Right renal pelvis (tissue), 4 donors: ENCODE measurements at regions not wholly inside any gene's neighbourhood (a gene's known extent, or its start where the extent isn't known, plus 50 kb on each side); places are given as distances from the start of the nearest gene placed in this dataset.

ENCODE experiments used
- DNase-seq, 4 donors: peaks; one replicate each; pipeline ENCODE4 v3.0.0-alpha.2; 2013; ENCODE audit warnings: low read depth in 4 of 4, low spot score in 3 of 4, missing footprints in 1 of 4

GRCh38 chr3:124089214-124089613, 97.3 kb upstream of the ROPN1 start:
- no peak for DNase-seq

DNA sequence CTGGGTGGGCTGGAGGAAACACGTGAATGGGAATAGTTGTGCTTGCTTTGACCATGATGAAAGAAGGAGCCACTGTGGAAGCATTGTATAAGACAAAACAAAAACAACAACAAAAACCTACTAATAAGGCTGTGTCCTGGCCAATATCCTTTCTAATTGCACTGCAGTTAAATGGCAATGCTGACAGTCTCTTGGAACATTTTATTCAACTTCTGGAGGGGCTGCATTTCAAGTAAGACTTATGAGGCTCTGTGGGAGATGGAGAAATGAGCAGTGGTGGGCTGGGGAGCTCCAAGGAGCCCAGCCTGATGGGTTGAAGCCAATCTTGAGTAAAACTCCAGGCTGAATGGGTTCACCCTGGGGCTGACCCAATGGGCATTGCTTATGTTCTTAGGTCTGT, 99.8 kb upstream of the ROPN1 start:
- DNase-seq: no peak

- no peak for DNase-seq
Observed at GRCh38 chr3:124092811-124093210, 100.9 kb upstream of the ROPN1 start.

- DNase-seq: peak in 1 of 4 donors; percentile 19
Observed at GRCh38 chr3:124094496-124094895, 102.6 kb upstream of the ROPN1 start.

GRCh38 chr3:124097362-124098131, 105.6 kb upstream of the ROPN1 start:
- no peak for DNase-seq

- no peak for DNase-seq
Observed at GRCh38 chr3:124101643-124102042, 109.7 kb upstream of the ROPN1 start.

GRCh38 chr3:124107104-124107890, 115.4 kb upstream of the ROPN1 start:
- no peak for DNase-seq

DNA sequence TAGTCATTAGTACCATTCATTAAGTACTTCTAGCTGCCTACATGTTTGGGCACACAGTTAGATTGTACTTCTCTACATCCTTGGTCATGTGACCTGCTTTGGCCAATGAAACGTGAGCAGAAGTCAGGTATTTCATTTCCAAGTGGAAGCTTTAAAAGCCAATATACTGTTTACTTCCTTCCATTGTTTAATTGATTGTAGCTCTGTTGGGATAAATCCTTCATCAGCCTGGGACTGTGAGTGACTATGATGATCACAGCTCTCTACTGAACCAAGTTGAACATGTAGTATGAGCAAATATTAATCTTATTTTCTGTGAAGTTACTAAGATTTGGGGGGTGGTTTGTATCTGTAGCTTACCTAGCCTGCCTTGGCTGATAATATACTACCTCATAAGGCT, 116.5 kb upstream of the ROPN1 start:
- DNase-seq: no peak

GRCh38 chr3:124113485-124113884, 121.6 kb upstream of the ROPN1 start:
- DNase-seq: no peak

DNA sequence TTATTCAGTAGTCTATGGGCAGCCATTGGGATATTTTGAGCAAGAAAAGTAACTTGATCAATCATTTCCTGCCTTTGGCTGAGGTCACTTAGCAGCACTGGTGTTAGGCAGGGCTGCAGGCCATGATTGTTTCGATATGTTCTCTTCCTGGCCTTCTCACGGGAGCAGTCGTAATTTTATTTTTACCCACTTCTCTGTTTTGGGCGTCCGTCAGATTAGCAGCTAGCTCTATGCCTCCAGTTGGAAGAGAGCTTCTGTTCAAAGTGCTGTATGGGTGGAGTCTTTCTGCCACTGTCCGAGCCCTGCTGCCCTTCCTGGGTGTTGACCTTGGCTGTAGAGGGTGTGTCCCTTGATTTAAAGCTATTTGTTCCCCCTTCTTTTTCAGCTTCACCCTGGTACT, 123.4 kb upstream of the ROPN1 start:
- DNase-seq: no peak

- DNase-seq: no peak
Observed at GRCh38 chr3:124115956-124116355, 124.0 kb upstream of the ROPN1 start.

DNA sequence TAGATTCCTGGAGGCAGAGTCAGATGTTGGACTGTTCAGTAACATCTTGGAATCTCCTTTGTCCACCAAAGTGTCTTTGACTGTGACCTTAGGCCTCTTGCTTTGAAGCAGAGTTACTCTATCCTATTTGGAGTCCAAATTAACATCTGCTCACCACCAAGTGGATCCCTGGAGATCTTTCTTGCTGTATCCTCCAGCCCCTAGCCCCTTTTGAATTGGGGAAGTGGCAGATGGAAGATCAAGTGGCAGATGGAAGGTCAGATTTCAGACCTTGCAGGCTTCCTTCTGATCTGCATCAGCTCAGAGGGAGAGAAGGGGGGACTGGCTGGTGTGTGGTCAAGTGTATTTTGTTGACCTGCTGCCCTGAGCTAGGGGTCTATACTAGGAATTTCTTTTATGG, 125.0 kb upstream of the ROPN1 start:
- no peak for DNase-seq

DNA sequence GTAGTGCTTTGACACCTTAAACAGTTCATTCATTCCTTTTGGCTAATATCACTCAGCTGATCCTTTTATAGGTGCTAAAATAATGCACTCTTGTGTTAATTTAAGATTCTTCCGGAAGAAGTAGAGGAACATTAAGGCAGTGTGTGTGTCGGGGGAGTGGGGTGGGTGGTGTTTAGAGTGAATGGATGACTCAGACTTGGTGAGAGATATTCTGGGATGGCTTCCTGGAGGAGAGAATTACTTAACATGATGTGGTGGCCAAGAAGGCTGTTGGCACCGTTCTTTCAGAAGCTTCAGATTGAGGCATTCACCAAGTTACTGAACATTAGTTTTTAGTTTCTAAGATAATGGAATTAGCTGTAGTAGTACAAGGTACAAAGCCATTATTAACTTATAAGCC, 125.6 kb upstream of the ROPN1 start:
- DNase-seq: no peak

- DNase-seq: no peak
Observed at GRCh38 chr3:124118397-124118796, 126.5 kb upstream of the ROPN1 start.

DNA sequence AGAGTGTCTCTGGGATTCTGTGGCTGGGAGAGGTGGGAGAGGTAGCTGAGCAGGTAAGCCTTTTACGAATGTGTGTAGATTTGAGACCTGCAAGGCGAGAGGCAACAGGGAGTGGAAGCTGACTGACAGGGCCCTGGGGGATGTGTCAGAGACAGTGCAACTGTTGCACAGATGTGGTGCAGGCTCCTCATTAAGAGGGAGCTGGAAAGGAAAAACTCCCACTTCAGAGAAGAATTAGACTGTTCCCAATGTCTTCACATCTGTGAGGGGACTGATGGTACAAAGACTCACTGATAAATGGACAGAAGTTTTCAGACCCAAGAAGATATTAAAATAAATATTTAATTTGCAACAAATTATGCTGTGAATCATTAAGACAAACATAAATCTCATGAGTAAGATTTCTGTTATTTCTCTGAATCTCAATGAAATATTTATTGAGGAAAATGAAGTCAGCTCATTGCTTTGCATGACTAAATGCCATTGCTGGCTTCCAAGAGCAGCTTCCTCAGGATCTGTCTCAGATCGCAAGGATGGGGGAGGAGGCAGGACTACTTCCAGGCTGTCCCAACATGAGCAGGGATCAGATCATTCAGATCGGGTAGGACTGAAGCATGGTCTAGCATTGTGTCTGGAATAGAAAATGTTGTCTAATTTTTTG, 127.3 kb upstream of the ROPN1 start:
- DNase-seq: no peak

DNA sequence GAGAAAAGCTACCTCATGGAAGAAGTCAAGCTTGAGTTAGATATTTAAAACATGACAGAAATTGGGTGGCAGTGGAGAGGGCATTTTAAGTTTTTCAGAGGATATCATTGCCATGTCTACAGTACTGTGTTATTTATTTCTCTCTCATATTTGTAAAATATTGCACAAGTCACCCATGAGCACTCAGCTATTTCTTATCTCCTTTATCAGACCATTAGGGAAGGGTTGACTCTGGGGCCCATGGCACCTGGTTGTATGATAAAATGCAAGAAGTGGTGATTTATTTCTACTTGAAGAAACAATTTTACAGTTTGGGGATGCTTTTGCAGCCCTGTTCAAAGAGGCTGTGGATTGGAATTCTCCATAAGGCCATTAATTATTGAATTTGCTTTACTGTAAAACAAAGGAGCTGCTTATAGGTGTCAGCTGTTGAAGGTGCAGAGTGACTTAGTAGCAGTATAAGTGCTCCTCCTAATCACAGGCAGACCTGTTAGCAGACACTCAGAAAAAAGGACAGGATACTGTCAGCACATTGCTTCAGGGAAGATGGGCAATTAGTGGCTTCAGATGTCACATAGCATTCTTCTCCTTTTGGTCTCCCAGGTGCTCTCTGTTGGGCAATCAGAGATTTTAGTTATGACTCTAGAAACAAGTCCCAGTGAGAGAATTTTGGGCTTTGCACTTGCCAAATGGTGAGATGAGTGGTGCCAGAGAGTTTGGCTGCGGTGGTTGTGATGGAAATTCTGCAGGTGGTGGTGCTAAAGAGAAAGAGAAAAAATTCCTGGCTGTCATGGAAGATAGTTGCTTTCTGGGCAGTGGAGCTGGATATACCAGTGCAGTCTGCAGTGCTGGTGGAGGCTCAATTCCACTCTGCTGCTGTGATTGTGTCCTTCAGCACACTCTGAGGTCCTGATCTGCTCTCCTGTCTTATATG, 129.7 kb upstream of the ROPN1 start:
- DNase-seq: no peak

DNA sequence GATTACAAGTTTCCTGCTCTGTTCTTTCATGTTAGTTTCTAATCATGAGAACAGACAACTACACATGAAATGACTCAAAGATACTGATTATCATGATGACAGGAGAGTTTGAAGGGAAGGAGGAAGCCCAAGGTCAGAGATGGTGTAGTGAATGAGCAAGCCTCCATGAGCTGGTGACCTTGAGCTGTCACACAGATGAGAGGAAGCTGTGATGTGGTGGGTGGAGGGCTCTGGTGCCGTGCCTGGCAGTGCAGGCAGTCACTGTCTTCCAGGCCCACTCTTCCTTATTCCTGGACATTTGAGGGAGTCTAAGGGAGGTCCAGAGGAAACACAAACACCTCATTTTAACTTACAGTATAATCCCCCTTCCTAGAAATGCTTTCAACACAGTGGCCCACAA, 133.4 kb upstream of the ROPN1 start:
- DNase-seq: no peak

DNA sequence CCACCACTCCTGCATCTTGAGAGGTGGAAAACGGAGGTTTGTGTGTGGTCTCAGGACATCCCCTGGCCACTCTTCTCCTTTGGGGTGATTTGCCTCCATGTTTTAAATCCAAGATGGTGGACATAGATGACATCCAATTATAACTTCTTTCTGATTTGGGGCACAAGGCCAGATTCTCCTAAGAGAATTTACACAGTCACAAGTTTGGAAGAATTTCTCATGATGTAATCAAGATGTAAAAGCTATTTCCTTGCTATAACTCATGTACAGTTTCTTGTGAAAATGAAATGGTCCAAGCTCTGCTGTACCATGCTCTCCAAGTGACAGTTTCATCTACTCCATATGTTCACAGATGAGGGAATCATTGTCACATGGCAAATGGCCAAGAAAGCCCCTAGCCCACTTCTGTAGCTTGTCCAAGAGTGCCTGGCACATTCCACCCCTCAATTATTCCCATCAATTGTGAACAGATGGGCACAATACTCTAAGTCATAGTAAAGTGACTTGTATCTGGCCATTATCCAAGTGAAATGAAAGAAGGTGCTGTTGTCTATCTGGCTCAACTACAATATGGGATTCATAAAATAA, 134.6 kb upstream of the ROPN1 start:
- no peak for DNase-seq

GRCh38 chr3:124131158-124131557, 139.2 kb upstream of the ROPN1 start:
- no peak for DNase-seq

- DNase-seq: no peak
Observed at GRCh38 chr3:124131580-124131979, 139.7 kb upstream of the ROPN1 start.
